GM12864 (cell line): ENCODE measurements at regions not wholly inside any gene's neighbourhood (a gene's known extent, or its start where the extent isn't known, plus 50 kb on each side); places are given as distances from the start of the nearest gene placed in this dataset.

Experiments used
- DNase-seq: peaks from one replicate; pipeline ENCODE4 v3.0.0-alpha.2; 2011; ENCODE audit warnings: low read depth
- H3K4me3 ChIP-seq: 2 replicates; pipeline ENCODE4 v1.5.1; 2011; ENCODE audit warnings: mild to moderate bottlenecking, low read depth, low read length, control low read depth
- CTCF ChIP-seq: IDR thresholded peaks from 2 replicates; pipeline ENCODE4 v1.5.1; 2011; ENCODE audit warnings: low read depth, mild to moderate bottlenecking, moderate library complexity, low read length, control low read depth, inconsistent platforms; ENCODE audit errors: missing control alignments

GRCh38 chr1:175870217-175870616 is 126.8 kb upstream of the TNR start:
- no peak overlapping the region for H3K4me3 ChIP-seq
- DNase-seq = no peak
- TF ChIP-seq CTCF = no peak

GRCh38 chr1:175866776-175867175 is 123.4 kb upstream of the TNR start:
- TF ChIP-seq CTCF = no peak
- no peak for DNase-seq

GRCh38 chr1:175865041-175865766 is 121.8 kb upstream of the TNR start:
- no peak for DNase-seq
- no peak for TF ChIP-seq CTCF
- H3K4me3 ChIP-seq = no peak overlapping the region

More at GRCh38 chr1:175866776-175867175, 123.4 kb upstream of the TNR start:
- no peak overlapping the region for H3K4me3 ChIP-seq

DNA sequence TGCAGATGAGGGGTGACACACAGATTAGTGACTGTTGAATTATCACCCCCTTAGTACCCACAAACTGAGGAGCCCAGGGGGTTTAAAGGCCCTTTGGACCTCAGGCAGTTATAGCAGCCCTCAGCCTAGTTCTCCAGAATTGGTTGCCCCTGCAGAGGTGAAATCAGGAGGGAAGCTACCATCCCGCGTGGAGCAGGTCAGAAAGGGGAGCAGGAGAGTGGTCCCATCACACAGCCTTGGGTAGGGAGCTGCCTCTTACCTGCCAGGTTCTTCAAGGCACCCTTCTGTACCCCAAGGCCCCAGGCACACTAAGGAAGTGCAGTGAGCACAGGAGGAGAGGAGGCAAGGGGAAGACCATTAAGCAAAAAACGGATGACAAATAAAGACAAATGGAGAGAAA is 121.2 kb upstream of the TNR start:
- no peak for DNase-seq
- TF ChIP-seq CTCF = no peak
- H3K4me3 ChIP-seq = no peak overlapping the region

DNA sequence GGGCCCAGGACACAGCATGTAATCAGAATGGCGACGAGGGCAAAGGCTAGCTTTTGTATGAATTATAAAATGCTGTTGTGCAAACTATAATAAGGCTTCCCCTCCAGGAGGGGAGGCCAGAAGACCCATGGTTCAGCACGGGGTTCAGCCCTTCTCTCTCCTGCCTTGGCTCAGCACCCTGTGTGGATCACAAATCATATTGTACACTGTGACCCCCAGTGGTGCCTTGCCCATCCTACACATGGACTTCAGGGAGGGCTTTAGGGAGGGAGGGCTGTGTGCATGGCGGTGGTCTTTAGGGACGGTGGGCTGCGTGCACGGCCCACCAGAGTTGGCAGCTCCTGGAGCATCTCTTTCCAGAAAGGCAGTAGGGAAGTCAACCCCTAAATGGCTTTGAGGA is 120.8 kb upstream of the TNR start:
- no peak for TF ChIP-seq CTCF
- H3K4me3 ChIP-seq = no peak overlapping the region
- DNase-seq = no peak

DNA sequence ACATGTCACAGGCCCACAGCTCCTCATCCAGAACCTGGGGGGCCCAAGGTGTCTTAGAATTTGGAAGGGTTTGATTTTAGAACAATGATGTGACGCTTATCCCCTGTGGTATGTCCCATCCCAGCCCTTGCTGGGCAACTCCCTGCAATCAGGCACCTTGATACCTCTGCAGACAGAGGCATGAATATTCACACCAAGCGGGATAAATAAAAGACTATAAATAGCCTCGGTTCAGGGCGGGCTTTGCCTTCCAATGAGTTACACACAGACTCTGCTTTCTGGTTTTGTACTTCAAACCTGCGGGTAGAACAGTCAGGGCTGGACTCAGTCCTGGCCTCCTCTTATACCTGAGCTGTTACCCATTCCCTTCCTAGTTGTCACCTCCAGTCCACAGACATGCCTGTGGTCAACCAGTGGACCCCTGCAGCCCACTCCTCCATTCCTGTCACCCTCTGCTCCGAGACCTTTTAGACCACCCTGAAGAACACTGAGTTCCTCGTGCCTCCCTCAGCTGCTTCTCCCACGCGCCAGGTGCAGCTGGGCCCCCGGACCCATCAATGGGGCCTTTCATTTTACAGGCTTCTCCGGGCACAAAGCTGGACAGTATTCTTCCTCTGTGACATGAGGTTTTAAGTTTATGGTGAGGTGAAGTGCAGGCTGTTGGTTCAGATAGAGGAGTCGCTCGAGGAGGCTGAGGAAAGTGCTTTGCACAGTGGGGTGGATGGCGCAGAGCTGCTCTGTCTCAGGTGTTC is 120.1 kb upstream of the TNR start:
- no peak overlapping the region for H3K4me3 ChIP-seq
- no peak for DNase-seq
- TF ChIP-seq CTCF = no peak
